Right lobe of liver (tissue), 6 donors: ENCODE measurements at regions not wholly inside any gene's neighbourhood (a gene's known extent, or its start where the extent isn't known, plus 50 kb on each side); places are given as distances from the start of the nearest gene placed in this dataset.
"Not testable (repeated sequence)": the region's sequence is repeated elsewhere in the genome, so short reads cannot be mapped to it uniquely, and the experiment has no call there.

ENCODE experiments used
- ATAC-seq, 4 donors: fragments of 200-7000 bp; cut with Tn5 transposase; one replicate each; pipeline ENCODE4 v1.9.1; 2020; ENCODE audit warnings: mild to moderate bottlenecking in 4 of 4, moderate library complexity in 4 of 4
- DNase-seq, 3 donors: peaks; one replicate each; pipeline ENCODE4 v3.0.0-alpha.2; 2020
- H3K27ac ChIP-seq, 3 donors: fragments of 200-600 bp; one replicate each; pipeline ENCODE4 v1.8.0; 2022
- H3K27me3 ChIP-seq, 2 donors: fragments of 200-600 bp; one replicate each; pipeline ENCODE4 v1.8.0; 2022
- H3K36me3 ChIP-seq, 4 donors: fragments of 200-600 bp; sonication (generic) in 1 of 4; one replicate each; pipeline versions ENCODE4 v1.5.1 to v1.8.0; 2017 to 2022; ENCODE audit warnings: control low read depth in 1 of 4
- H3K4me1 ChIP-seq, 4 donors: fragments of 200-600 bp; sonication (generic) in 1 of 4; one replicate each; pipeline versions ENCODE4 v1.5.1 to v1.8.0; 2017 to 2022; ENCODE audit warnings: control low read depth in 1 of 4
- H3K4me3 ChIP-seq, 3 donors: fragments of 200-600 bp; one replicate each; pipeline ENCODE4 v1.8.0; 2022
- H3K9me3 ChIP-seq, 4 donors: fragments of 200-600 bp; sonication (generic) in 1 of 4; one replicate each; pipeline versions ENCODE4 v1.5.1 to v1.8.0; 2017 to 2022; ENCODE audit warnings: control low read depth in 1 of 4
- CTCF ChIP-seq, 4 donors: fragments of 200-600 bp in 3 of 4; fragments of 450-650 bp in 1 of 4; IDR thresholded peaks; one replicate each; pipeline versions ENCODE4 v1.5.1 to v1.8.0; 2016 to 2022; ENCODE audit warnings: antibody characterized with exemption in 4 of 4, mild to moderate bottlenecking in 2 of 4
- POLR2A ChIP-seq: fragments of 450-650 bp; IDR thresholded peaks from one replicate; pipeline ENCODE4 v1.6.1; 2017; ENCODE audit warnings: antibody characterized with exemption, mild to moderate bottlenecking
- WGBS: methylation state at CpG from one replicate; pipeline ENCODE4 v1.1.6; 2018; ENCODE audit warnings: low coverage, low lambda C conversion rate; ENCODE audit not compliant: insufficient coverage; ENCODE audit errors: missing lambda C conversion rate; 5-methylcytosine and 5-hydroxymethylcytosine counted together
- intact Hi-C, 2 donors: fragments of 100-400 bp; cut with DNase I; formaldehyde crosslinking; loops; one replicate each; pipeline versions ENCODE4 v1.11.2 to v1.14.1; 2022
- donor health status: DM: no; HTN: yes; CAD: no.
- donor health status: DM: no; HTN: no; CAD: no.
- donor health status: DM: no; HTN: no; CAD: no.
- donor health status: DM: no; HTN: yes; CAD: no.
- donor health status: DM: no; HTN: yes; CAD: no.

DNA sequence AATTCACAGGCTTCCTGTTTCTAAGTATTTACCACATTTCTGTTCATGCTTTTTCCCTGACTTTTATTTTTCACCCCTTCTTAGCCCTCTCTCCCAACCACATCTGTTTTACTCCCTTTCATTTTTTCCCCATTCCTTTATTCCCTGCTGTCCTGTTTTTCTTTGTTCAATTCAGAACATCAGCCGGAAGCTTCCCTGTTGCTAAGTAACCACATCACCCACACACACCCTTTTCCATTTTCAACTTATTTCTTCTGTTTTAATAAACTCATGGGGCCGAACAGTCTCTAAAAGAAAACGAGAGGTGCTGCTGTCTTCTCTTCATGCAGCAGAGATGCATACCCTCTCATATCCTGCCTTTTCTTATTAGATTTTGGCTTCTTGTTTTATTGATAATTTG is 53.5 kb upstream of the CEP85L start:
- no peak for TF ChIP-seq POLR2A
- TF ChIP-seq CTCF (IDR thresholded peaks at IDR 0.05): no peak
- WGBS: 81% methylated on average over 3 of the region's 3 CpGs
- no peaks in the 10 kb centered on the region for H3K9me3 ChIP-seq
- DNase-seq (no peak), ATAC-seq (no peak)
- peaks cover 0 to 4% (median 0%) of the 10 kb centered on the region in 4 donors for H3K4me1 ChIP-seq
- no peak overlapping the region for H3K27ac ChIP-seq
- no peaks in the 10 kb centered on the region for H3K27me3 ChIP-seq
- no peak overlapping the region for H3K4me3 ChIP-seq
- no peaks in the 10 kb centered on the region for H3K36me3 ChIP-seq
- intact Hi-C loops: no loop called here

DNA sequence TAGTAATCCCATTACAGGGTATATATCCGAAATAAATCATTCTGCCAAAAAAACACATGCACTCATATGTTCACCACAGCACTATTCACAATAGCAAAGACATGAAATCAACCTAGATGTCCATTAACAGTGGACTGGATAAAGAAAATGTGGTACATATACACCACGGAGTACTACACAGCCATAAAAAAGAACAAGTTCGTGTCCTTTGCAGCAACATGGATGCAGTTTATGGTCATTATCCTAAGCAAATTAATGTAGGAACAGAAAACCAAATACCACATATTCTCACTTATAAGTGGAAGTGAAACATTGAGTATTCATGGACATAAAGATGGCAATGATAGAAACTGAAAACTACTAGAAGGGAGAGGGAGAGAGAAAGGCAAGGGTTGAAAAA is 49.9 kb upstream of the CEP85L start:
- ATAC-seq, intact Hi-C loops, H3K36me3 ChIP-seq, H3K4me1 ChIP-seq, H3K27me3 ChIP-seq, H3K9me3 ChIP-seq, H3K27ac ChIP-seq, H3K4me3 ChIP-seq, DNase-seq: not testable (repeated sequence)
- 86% methylated on average over 3 of the region's 3 CpGs for WGBS
